Medulla oblongata (tissue), 1 donor: ENCODE measurements at regions not wholly inside any gene's neighbourhood (a gene's known extent, or its start where the extent isn't known, plus 50 kb on each side); places are given as distances from the start of the nearest gene placed in this dataset.
"Not testable (repeated sequence)": the region's sequence is repeated elsewhere in the genome, so short reads cannot be mapped to it uniquely, and the experiment has no call there.

ENCODE experiments used
- DNase-seq: peaks from one replicate; pipeline ENCODE4 v3.0.0-alpha.2; 2015; ENCODE audit errors: extremely low spot score

- no peak for DNase-seq
Measured at GRCh38 chr10:18735711-18736110, 76.5 kb downstream of the ARL5B start.

- no peak for DNase-seq
Measured at GRCh38 chr10:18737236-18737635, 78.0 kb downstream of the ARL5B start.

DNA sequence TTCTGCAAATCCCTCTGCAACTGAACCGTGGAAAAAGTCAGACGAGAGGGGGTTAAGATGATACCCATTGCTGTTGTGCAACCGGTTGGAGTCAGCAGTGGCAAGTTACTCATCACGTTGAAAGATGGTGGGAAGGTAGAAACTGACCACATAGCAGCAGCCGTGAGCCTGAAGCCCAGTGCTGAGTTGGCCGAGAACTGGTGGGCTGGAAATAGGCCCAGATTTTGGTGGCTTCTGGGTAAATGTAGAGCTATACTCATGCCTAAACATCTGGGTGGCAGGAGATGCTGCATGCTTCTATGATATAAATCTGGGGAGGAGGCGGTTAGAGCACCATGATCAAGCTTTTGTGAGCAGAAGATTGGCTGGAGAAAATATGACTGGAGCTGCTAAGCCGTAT, 78.6 kb downstream of the ARL5B start:
- no peak for DNase-seq

DNA sequence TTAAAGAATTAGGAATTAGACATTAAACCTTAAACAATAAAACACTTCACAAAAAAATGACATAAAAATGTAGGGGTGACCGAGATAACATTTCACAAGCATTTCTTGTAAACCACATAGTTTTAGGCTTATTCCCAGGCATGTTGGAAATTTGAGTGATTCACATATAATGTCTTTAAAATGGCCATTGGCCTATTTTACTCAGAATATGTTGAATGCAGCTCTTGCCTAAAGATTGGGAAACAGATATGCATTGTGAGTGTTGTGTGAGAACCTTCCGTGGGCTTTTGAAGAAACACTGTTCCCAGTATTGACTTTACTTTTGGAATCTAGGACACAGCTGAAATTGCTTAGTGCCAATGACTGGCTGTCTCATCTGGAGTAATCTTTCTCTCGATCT, 79.6 kb downstream of the ARL5B start:
- no peak for DNase-seq

DNA sequence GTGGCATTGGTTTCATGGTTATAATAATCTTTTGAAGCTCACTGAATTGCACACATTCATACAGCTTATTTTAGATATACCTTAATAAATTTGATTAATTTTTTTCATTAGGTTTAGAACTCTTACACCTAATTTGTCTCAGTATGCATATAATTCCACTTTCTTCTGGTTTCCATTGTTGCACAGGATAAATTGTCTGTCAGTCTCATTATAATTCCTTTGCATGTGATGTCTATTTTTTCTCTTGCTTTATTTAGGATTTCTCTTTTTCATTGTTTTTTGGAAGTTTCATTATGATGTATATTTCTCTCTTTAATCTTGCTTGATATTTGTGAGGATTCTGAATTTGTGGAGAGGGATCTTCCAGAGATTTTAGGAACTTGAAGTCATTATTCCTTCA, 84.7 kb downstream of the ARL5B start:
- DNase-seq: no peak

DNA sequence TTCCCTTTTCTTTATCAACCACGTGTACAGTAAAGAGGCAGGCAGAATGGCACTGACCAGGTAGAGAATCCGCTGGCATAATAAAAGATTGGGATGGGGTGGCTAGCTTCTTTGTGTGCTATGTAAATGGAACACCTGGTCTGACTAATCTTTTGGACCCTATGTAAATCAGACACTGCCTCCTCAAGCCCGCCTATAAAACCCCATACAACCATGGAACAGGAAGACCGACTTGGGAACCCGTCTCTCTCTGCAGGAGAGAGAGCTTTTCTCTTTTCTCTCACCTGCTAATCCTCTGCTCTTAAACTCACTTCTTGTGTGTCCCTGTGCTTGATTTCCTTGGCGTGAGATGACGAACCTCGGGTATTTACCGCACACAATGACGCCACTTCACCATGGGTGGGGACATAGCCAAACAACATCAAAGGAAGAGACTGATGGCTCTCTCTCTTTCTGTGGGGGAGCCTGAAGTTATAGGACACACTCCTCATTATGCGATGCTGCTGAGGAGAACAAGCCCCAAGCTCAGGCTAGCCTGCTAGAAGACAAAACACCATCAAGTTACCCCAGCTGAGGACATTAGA, 94.2 kb downstream of the ARL5B start:
- no peak for DNase-seq

GRCh38 chr10:18759575-18759974, 100.3 kb downstream of the ARL5B start:
- no peak for DNase-seq

GRCh38 chr10:18760836-18761235, 101.6 kb downstream of the ARL5B start:
- DNase-seq: no peak

GRCh38 chr10:18767981-18768380, 108.8 kb downstream of the ARL5B start:
- no peak for DNase-seq

GRCh38 chr10:18773180-18773579, 113.9 kb downstream of the ARL5B start:
- no peak for DNase-seq

GRCh38 chr10:18777258-18777657, 118.0 kb downstream of the ARL5B start:
- no peak for DNase-seq

DNA sequence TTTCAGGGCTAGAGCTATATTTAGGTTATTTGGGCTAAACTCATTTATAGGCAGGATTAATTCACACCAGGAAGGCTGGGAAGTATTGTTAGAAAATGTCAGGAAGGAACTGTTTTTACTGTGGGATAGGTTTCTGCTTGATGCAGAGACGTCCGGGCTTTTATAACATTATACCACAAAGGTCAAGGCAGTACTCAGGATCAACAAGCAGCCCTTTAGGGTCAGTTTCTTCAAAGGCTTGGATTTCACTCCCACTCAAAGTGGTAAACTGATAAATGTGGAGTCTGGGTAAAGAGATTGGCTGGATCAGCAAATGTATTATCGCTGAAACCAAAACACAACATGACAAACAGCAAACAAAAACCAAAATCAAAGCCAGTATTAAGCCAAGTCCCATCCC, 127.2 kb downstream of the ARL5B start:
- no peak for DNase-seq

DNA sequence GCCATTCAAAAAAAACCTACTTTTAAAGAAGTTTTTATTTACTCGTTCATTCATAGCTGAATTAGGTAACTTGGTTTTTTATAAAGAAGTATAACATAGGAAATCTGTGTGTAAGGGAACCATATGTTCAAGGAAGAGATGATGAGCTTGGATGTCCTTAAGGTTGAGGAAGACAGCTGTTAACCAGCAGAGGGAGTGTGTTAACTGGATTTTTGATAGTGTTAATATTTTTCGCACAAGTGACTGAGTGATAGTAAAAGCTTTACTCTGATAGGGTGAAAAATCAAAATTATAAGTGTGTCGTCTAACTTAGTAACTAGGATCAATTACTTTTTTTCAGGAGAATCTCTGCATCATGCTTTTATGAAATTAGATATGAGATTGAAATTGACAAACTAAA, 134.7 kb downstream of the ARL5B start:
- DNase-seq: peak; percentile 6

DNA sequence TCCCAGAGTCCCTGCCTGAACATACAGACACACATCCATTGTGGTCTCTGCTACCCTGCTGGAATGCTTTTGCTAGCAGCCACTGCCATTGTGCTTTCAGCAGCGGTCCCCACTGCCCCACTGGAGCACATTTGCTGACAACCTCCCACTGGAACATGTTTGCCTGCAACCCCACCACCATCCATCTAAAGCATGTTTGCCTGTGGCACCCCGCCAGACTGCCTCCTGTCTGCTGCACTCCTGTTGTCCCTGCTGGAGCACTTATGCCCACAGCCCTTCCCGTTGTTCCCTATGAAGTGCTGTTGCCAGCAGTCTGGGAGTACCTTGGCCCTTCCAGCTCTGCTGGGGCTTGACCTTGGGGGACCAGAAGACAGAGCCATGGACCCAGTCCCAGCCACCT, 136.3 kb downstream of the ARL5B start:
- no peak for DNase-seq

GRCh38 chr10:18797286-18797685, 138.1 kb downstream of the ARL5B start:
- no peak for DNase-seq

GRCh38 chr10:18822156-18822555, 162.9 kb downstream of the ARL5B start:
- no peak for DNase-seq

DNA sequence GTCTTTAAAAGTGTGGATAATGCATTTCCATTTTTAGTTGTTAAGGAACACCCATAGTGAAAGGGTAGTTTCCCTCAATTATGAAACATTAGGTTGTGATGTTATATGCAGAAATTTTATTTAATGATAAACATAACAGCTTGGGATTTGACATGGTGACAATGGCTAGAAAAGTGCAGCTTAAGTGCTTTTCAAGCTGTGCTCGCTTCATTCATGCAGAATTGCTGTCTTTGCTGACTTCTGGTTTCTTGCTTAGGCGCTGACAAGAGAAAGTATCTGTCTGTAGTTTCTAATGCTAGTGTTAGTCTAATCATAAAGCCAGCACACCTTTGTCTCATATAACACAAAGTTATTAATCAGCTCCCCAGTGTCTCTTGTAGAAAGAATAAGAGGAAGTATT, 170.0 kb downstream of the ARL5B start:
- DNase-seq: no peak

DNA sequence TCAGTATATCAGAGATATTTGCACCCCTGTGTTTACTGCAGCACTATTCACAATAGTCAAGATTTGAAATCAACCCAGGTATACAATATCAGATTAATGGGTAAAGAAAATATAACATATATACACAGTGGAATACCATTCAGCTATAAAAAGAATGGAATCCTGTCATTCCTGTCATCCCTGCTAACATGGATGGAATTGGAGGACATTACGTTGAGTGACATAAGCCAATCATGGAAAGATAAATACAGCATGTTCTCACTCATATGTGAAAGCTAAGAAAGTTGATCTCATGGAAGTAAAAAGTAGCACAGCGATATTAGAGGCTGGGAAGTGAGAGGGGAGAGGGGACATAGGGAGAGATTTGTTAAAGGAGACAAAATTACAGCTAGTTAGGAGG, 171.0 kb downstream of the ARL5B start:
- no peak for DNase-seq

GRCh38 chr10:18856623-18857022, 192.0 kb upstream of the MALRD1 start:
- DNase-seq: not testable (repeated sequence)

DNA sequence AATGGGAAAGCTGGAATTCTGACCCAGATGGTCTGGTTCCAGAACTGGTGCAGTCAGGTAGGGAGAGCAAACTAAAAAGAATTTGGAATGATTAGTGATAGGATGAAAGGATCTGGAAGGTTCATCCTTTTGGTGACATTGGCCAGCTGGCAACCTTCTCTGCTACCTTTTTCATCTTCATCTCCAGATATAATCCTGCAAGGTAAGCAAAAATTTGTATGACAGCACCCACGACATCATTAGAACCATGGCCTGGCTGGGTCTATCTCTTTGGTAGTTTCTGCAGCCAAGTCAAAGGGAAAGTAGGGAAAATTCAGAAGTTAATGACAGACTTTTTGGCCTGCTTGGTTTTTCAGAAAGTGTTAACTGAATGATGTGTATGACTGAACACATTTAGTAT, 188.9 kb upstream of the MALRD1 start:
- no peak for DNase-seq

DNA sequence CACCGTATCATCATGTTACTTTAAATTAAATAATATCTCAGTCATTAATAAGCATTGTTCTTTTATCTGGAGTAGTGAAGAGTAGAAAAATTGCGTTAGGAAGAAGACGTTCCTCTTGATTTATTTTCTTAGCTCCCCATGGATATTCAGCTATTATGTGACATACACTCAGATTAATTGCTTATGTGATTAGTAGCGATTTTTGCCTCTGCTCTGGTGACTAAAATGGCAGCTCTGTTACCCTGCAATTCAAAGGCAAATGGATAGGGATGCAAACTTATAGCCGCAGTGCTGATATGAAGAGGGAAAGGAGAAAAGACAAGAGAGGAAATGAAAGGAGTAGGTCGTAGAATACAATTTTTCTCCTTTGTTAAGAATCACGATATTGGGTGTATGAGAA, 188.4 kb upstream of the MALRD1 start:
- DNase-seq: no peak

DNA sequence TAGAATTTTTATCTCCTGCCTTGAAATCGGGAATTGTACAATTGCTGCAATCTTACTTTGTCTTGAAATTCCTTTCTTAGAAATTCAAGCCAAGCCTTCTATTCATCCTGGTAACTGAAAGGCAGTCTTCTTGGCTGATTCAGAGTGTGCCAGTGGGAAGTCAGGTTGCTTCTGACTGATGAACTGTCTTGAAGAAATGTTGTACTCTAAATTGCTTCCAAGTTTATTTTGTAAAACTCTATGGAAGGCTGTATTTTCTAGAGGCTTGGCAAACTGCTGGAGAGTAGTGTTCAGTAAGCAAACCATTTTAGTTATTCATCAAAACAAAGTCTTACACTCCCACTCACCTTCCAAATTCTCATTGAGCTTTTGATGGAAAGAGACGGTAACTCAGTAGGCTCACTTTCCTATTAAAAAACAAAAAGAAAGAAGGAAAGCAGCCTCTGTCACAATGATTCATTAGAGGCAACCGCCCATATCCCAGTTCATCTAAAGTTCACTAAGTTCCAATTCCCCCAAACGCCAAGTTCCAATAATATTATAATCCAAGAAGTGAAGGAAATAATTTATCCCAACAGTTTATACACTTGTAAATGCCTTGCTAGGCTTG, 187.9 kb upstream of the MALRD1 start:
- DNase-seq: peak; percentile 21

- no peak for DNase-seq
Measured at GRCh38 chr10:18861382-18861781, 187.2 kb upstream of the MALRD1 start.

DNA sequence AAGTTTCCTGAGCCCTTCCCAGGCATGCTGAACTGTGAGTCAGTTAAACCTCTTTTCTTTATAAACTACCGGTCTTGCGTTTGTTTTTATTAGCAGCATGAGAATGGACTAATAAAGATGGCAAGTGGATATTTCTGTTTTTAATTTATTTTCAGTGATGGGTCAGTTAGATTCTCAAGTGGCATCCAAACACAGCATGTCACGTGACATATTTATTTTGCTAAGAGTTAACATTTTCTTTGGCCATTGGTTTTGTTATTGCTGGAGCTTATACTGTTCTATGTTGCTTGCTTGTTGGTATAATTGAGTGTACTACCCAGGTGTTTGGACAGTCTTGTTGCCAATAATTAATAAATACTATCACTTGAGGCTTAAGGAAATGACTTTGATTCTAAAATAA, 181.7 kb upstream of the MALRD1 start:
- DNase-seq: no peak
